ENCODE measurements at regions not wholly inside any gene's neighbourhood (a gene's known extent, or its start where the extent isn't known, plus 50 kb on each side); places are given as distances from the start of the nearest gene placed in this dataset.

DNA sequence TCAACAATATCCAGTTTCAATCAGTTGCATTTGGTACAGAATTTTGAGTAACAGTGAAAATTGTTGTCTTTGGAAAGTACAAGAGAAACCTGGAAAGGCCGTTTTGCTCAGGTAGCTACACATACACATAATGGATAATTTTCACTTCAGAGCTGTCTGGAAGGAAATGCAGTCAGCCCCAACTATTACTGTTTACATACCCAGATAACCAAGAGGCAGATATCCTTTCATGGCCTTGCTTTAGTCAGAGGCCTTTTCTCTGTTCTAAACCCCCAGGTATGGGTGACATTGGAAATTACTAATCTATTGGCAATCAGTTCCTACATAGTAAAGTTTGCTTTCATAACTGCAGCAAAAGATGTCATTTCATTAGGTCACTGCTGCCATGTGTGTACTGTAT, 244.9 kb upstream of the EMCN start:
- in situ Hi-C loops (cut with MboI; ENCODE audit: low pct_unique_long_range_greater_than_20kb, low sequenced_read_pairs) = no loop called here
- DNase-seq = no peak

DNA sequence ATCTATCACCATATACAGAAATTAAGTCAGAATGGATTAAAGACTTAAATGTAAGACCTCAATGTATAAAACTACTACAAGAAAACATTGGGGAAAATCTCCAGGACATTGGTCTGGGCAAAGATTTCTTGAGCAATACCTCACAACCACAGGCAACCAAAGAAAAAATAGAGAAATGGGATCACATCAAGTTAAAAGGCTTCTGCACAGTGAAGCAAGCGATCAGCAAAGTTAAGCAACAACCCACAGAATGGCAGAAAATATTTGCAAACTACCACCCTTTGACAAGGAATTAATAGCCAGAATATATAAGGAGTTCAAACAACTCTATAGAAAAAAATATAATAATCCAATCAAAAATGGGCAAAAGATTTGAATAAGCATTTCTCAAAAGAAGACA, 236.9 kb upstream of the EMCN start:
- in situ Hi-C loops (cut with MboI; ENCODE audit: low pct_unique_long_range_greater_than_20kb, low sequenced_read_pairs) = no loop called here
- DNase-seq = no peak

DNA sequence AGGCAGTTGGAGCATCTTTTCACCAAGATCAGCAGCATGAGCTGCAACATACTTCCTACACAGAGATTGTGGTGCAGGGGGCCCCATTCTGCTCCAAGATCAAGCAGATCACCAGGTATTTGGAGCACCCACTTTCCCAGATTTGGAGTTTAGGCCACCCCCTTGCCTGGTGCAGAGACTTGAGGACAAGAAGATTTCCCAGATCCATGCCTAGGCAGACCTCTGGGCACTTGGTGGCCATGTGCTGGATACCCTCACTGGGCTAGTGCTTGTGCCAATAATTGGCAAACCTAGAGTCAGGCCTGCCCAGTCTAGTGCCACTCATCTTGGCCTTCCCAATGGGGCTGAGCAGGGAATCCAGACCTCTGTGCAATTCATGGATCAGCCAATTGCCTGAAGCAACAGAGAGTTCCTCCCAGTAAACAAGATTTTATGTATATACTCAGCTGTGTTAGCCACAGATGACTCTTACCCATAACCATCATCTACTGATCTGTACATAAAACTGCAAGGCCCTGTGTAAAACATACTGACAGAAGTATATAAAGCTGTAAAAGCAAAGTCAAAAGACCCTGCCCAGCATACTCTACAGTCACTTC, 228.4 kb upstream of the EMCN start:
- in situ Hi-C loops (cut with MboI; ENCODE audit: low pct_unique_long_range_greater_than_20kb, low sequenced_read_pairs) = no loop called here
- DNase-seq = no peak

DNA sequence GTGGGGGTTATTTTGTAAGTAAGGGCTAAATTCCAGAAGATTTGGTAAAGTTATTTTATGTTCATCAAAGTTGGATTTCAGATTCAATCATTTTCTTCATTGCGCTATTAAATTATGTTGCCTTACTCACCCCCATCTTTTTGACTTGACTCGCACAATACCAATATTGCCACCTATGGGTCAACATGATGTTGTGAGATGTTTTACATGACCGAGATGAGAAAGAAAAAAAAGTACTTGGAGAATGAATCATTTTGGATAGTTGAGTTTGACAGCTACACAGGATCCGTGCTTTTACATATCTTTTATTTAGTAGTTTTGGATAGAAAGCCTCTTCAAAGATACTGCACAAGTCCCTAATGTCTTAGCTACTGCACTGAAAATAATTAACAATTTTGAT, 224.2 kb upstream of the EMCN start:
- peak; percentile 4 for DNase-seq
- in situ Hi-C loops (cut with MboI; ENCODE audit: low pct_unique_long_range_greater_than_20kb, low sequenced_read_pairs) = no loop called here

DNA sequence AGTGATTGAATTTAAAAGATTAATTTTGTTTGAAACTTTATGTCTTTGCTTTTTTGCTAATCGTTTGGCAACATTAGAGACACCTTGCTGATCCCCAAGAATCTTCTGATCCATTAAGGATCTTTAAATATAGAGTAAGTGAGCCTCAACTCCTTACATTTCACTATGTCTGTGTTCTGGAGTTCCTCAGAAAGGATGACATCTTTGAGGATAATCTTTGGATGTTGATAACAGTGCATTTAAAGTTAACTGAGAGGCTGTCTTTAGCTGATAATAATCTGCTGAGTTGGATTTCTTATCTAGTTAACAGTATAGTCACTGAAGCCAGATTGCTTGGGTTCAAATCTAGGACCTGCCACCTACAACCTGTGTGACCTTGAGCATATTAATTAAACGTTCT, 221.6 kb upstream of the EMCN start:
- no peak for DNase-seq
- in situ Hi-C loops (cut with MboI; ENCODE audit: low pct_unique_long_range_greater_than_20kb, low sequenced_read_pairs) = no loop called here

DNA sequence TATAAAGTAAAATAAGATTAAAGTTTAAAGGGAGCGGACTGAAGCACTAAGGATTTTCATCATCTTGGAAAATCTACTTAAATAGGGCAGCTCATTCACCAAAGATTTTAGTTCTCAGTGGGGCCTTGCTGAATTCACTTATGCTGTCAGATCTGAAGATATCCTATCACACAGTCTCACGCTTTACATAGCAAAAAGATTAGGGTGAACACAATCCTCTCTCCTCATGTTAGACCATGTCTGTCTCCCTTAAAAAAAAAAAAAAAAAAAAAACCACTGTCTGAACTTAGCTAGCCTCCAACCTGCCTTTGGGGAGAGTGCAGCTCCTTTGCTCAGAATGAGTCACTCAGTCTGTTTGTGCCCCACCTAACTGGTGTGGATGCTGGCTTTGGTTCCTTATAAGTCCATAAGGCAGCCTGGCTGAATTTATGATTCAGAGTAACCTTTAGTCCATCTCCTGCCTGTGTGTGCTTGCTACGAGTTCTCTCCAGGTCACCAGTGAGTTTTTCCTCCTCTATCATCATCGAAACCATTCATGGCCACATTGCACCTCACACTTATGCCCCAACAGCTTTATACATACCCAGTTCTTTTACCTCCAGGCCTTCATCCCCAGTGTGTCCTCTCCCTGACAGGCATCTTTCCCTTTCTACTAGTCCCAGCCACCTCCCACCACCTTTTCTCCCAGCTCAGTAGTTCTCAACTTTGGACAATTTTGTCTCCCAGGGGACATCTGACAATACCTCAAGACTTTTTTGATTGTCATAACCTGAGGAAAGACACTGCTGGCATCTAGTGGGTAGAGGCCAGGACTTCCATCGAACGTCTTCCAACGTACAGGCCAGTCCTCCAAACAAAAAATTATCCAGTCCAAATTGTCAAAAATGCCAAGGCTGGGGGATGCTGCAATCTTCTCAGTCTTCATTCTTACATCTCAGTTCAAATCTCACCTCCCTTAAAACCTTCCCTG, 220.7 kb upstream of the EMCN start:
- in situ Hi-C loops (cut with MboI; ENCODE audit: low pct_unique_long_range_greater_than_20kb, low sequenced_read_pairs) = no loop called here
- no peak for DNase-seq

DNA sequence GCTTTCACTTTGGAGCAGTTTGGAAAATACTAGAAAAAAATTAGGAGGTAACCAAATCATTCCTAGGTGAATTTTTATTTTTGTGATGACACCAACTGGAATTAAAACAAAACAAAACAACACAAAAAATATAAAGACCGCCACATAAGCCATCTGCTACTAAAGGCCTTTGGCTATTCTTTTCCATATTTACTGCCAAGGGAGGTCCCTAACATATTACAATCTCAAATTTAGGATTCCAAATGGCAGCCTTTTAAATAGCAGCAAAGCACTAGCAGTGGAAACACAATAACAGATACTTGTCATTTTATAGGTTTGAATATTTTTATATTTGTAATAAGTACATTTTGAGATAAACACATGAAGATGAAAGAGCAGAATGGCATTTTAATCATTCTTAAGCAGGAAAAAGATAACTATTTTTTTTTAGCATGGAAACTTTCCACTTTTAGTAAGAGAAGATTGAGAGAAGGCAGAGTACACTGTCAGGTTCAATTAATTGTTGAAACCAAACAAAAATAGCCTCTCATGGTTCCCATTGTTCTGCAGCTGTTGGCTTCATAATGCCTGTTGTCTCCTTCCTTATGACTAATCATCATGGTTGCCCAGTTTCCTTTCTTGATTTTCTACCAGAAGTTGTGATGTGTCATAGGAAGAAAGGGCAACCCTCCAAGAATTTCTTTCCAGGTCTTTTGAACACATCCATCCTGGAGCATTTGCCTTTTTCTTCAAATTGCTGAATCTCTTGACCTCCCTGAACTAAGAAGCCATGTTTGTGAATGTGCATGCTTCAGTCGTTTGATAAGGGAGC, 219.0 kb upstream of the EMCN start:
- in situ Hi-C loops (cut with MboI; ENCODE audit: low pct_unique_long_range_greater_than_20kb, low sequenced_read_pairs) = no loop called here
- no peak for DNase-seq

DNA sequence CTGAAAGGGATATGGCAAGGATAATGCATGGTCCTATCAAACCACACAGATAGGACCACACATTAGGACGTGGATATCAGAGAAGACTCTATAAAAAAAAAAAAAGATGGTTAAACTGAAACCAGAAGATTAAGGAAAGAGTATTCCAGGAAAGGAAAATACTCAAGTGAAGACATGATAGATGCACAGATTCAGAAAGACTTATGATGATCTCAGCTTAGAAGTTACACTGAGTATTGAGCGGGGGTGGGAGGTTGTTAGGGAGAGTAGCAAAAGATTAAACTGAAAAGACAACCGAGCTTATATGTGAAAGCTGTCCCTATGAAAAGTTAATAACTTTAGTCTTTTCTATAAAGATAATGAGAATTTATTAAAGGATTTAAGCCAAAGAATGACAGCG, 211.0 kb upstream of the EMCN start:
- in situ Hi-C loops (cut with MboI; ENCODE audit: low pct_unique_long_range_greater_than_20kb, low sequenced_read_pairs) = no loop called here
- DNase-seq = no peak

DNA sequence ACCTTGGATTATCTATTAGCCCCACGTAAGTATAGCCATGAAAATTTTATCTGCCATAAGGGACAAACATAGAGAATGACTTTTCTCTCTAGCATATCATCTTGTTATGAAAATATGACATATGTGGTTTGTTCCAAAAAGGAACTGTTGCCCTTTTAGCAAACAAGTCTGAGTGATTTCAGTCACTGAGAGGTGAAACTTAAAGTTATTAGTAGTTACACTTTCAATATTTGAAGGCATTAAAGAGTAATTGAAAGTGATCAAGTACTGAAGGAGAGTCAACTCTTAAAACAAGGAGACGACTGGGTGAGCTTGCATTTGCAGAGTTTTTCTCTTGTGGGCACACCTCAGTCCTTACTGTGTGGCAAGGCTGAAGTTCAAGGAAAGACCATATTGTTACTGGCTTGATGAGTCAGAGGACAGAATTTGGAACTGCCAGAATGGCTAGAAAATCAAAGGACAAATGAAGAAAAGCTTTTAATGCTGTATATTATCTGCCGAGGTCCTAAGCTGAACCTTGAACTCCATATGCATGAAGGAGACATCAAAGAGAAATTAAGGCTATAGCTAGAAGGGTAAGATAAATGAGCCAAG, 205.1 kb upstream of the EMCN start:
- in situ Hi-C loops (cut with MboI; ENCODE audit: low pct_unique_long_range_greater_than_20kb, low sequenced_read_pairs) = no loop called here
- no peak for DNase-seq

DNA sequence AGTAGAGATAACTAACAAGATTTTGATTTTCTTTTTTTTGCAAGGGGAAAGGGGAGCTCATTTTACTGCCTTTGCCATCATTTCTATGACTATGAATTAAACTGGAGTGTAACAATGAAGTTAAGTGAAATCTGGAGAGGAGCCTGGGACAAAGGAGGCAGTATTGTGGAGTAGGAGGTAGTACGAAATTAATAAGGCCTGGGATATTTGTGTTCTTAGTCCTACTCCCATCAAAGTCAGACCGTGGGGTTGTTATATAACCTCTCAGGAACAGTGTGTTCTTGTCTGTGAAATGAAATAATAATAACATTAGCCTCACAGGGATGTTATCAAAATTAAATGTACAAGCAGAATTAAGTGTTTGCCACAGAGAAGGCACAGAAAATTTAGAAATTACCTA, 204.3 kb upstream of the EMCN start:
- DNase-seq = no peak
- in situ Hi-C loops (cut with MboI; ENCODE audit: low pct_unique_long_range_greater_than_20kb, low sequenced_read_pairs) = no loop called here

DNA sequence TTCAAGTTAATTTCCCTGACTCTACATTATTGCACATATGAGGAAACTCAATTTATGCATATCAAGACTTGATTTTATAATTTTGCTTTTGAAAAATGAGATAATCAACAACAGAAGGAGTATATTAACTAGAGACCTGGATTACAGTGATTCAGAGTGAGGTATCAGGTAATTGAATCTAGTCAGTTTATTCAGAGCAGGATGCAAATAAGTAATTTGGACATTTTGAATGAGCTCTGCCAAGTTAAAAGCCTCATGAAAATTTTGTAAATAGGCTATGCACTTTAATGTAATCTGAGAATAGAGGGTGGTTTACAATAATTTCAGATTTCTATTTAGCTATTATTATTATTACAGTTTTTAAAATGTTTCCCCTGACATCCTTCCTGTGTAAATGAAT, 203.7 kb upstream of the EMCN start:
- no peak for DNase-seq
- in situ Hi-C loops (cut with MboI; ENCODE audit: low pct_unique_long_range_greater_than_20kb, low sequenced_read_pairs) = no loop called here

DNA sequence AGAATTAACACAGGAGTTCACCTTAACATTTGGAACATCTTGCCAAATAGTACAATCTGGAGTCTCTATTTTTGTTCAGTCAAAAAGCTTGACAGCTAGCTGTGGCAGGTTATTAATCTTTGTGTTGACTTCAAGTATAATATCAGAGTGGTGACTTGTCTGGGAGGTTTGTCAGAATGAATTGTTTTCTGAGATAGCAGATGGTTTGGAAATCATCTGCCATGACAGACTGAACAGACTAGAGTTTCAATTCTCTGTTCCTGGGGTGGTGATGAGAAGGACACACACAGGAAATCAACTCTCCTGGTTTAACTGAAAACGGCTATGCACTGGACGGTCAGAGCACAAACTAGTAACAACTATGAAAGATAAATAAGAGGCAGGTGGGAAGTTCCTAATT, 203.3 kb upstream of the EMCN start:
- in situ Hi-C loops (cut with MboI; ENCODE audit: low pct_unique_long_range_greater_than_20kb, low sequenced_read_pairs) = no loop called here
- DNase-seq = no peak

DNA sequence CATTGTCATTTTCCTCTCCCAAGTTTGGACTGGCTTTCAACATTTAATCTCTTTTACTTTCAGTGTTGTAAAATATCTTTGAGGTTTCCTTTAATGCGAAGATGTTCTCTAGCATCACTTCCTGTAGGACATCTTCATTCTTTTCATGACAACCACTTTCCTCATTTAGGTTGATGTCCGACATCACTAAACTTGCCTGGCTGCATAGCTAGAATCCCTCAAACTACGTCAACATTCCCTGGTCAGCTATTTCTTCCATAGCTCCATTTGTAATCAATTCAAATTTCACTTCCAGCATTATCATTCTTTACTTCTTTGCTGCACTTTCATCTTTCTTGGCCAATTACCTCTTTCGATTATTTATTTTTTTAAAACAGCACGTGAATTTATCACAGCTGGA, 198.6 kb upstream of the EMCN start:
- in situ Hi-C loops (cut with MboI; ENCODE audit: low pct_unique_long_range_greater_than_20kb, low sequenced_read_pairs) = no loop called here
- no peak for DNase-seq

DNA sequence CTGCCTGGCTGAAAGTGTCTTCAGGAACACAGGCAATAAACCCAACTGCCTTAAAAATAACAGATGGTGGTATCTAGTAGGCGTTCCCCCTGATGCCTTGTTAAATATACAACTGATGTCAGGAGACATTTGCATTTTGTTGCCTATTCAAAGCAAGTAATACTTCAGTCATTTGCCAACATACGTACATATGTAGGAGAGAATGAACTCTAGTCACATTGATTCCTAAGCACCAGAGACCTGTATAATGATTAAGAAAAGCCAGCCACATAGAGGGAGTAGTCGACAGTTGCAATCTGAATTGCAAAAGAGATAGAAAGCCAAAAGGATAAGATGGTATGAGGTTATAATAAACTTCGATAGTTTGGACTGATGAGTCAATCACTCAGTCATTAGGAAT, 191.0 kb upstream of the EMCN start:
- in situ Hi-C loops (cut with MboI; ENCODE audit: low pct_unique_long_range_greater_than_20kb, low sequenced_read_pairs) = no loop called here
- no peak for DNase-seq

DNA sequence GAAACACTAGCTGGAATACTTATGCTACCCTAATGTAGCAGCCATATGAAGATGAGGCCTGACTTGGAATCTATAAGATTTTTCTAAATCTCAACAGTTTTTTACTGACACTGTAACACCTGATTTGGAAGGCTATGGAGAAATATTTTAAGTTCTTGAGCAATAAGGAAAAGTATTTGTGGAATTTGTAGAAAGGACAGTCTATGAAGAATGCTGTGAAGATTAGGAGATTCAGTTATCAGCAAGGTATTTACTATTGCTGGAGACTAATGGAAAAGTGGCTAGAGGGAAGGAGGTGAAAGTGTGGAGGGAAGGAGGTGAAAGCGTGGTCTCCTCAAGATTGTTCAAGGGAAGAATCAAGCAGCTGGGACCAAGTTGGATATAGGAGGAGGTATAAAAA, 190.0 kb upstream of the EMCN start:
- in situ Hi-C loops (cut with MboI; ENCODE audit: low pct_unique_long_range_greater_than_20kb, low sequenced_read_pairs) = no loop called here
- DNase-seq = no peak

DNA sequence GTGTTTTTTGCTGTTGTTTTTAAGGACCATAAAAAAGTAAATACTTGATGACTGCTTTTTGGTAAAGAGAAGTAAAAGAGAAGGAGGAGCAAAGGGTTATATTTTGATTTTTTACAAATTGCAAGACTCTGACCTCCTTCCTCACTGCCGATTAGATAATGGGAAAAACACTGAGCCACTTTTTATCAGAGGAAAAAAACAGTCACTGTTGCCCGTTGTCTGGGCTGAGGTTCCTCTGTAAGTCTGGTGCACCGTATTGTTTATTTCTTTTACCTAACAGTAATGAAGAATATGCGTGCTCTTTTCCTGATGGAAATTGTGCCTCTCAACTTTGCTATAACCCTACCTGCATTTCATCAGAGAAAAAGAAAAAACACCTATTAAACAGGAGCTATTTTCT, 178.7 kb upstream of the EMCN start:
- DNase-seq = no peak
- in situ Hi-C loops (cut with MboI; ENCODE audit: low pct_unique_long_range_greater_than_20kb, low sequenced_read_pairs) = no loop called here

DNA sequence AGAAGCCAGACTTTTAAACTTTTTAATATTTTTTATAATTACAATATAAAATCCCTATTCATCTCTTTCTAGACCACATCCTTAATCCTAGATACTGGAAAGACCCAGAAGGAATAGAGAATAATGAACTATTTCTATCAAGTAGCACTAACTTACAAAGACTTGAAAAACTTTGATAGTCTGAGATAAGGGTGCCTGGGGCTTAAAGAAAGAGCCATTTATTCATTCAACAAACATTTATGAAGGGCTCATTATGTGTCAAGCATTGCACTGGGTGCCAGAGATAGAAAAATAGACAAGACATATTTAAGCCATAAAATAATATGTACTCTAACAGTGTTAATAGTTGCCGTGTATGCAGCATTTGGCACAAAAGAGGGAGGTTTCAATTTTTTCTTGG, 178.0 kb upstream of the EMCN start:
- in situ Hi-C loops (cut with MboI; ENCODE audit: low pct_unique_long_range_greater_than_20kb, low sequenced_read_pairs) = no loop called here
- no peak for DNase-seq

DNA sequence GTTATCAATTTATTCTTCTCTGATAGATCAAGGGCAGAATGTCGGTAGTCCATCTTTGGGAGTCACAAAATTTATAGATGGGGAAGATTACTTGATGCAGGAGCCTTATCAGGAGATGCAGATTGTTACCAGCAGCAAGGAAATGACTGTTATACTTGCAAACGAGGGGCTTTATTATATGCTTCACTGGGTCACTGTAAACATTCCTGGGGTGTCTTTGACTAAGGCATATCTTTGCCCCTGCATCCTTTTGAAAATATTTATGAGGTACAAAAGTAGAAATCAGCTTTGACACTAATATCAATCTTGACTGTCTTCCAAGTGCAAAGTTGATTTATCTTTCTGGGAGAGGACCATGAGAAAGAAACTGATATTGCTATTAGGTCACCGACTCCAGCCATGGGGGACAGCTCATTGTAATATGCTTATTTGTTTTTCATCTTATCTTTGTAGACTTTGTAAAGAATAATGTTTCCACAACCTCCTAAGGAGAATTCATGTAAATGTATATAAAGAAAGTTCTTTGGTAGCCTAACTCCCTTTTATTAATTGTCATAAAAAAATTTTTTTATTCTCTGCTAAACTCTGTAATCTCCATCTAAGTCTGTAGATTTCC, 177.3 kb upstream of the EMCN start:
- DNase-seq = no peak
- in situ Hi-C loops (cut with MboI; ENCODE audit: low pct_unique_long_range_greater_than_20kb, low sequenced_read_pairs) = no loop called here

DNA sequence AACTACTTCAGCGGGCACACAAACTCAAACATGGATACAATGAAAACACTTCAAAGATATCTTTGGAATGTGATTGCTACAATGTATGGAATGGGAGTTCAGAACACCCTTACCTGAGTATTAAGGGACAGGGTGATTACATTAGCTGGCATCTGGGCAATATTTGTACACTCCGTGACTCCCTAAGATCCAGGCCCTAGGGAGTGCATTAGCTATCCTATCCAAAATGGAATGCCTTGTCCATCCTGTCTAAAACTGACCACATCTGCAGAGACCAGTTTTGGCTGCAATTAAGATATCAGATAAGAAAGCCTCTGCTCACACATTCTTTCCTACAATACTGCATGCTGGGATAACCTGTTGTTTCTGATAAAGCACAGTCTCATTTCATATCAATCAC, 176.6 kb upstream of the EMCN start:
- in situ Hi-C loops (cut with MboI; ENCODE audit: low pct_unique_long_range_greater_than_20kb, low sequenced_read_pairs) = no loop called here
- no peak for DNase-seq
